Stomach (tissue), 8 donors: ENCODE measurements at regions not wholly inside any gene's neighbourhood (a gene's known extent, or its start where the extent isn't known, plus 50 kb on each side); places are given as distances from the start of the nearest gene placed in this dataset.

Experiments used
- DNase-seq, 2 donors: peaks; one replicate each; pipeline versions ENCODE4 v3.0.0 to v3.0.0-alpha.2; 2013 to 2019
- H3K27ac ChIP-seq, 5 donors: fragments of 200-600 bp in 4 of 5; sonication (generic) in 4 of 5; one replicate each; pipeline ENCODE4 v1.5.1; 2013 to 2019; ENCODE audit warnings: mild to moderate bottlenecking in 1 of 5, moderate library complexity in 1 of 5
- H3K27me3 ChIP-seq, 3 donors: fragments of 200-600 bp; sonication (generic); one replicate each; pipeline ENCODE4 v1.5.1; 2017 to 2019; ENCODE audit warnings: mixed run types in 1 of 3
- H3K36me3 ChIP-seq, 4 donors: fragments of 200-600 bp; sonication (generic); 1 replicate in 3 of 4; 2 replicates in 1 of 4; pipeline ENCODE4 v1.5.1; 2016 to 2019
- H3K4me1 ChIP-seq, 4 donors: fragments of 200-600 bp; sonication (generic); one replicate each; pipeline ENCODE4 v1.5.1; 2016 to 2019
- H3K4me3 ChIP-seq, 4 donors: fragments of 200-600 bp; sonication (generic) in 3 of 4; one replicate each; pipeline ENCODE4 v1.5.1; 2016 to 2019; ENCODE audit warnings: mild to moderate bottlenecking in 1 of 4
- H3K9me3 ChIP-seq, 4 donors: fragments of 200-600 bp; sonication (generic); one replicate each; pipeline ENCODE4 v1.5.1; 2016 to 2019
- EP300 ChIP-seq: sonication (generic); formaldehyde crosslinking; IDR thresholded peaks from one replicate; pipeline ENCODE4 v1.6.1; 2017; ENCODE audit warnings: antibody characterized with exemption
- POLR2A ChIP-seq, 4 donors: fragments of 450-650 bp; IDR thresholded peaks; one replicate each; pipeline ENCODE4 v1.6.1; 2016; ENCODE audit warnings: antibody characterized with exemption in 4 of 4, control low read depth in 2 of 4, mild to moderate bottlenecking in 1 of 4, moderate library complexity in 1 of 4
- POLR2AphosphoS5 ChIP-seq, 3 donors: sonication (generic); formaldehyde crosslinking; IDR thresholded peaks; one replicate each; pipeline ENCODE4 v1.6.1; 2016; ENCODE audit warnings: antibody characterized with exemption in 3 of 3
- WGBS, 5 donors: extraction: QIAGEN DNeasy Blood & Tissue Kit in 3 of 5; methylation state at CpG; one replicate each; pipeline versions ENCODE4 v1.1.5 to v1.1.7; 2013 to 2018; 5-methylcytosine and 5-hydroxymethylcytosine counted together
- intact Hi-C: fragments of 100-400 bp; cut with DNase I; formaldehyde crosslinking; loops from one replicate; pipeline ENCODE4 v1.15.1; 2023; ENCODE audit warnings: low total_unique reads
- TF ChIP-seq, protein P1 (sequence below), 7 experiments: fragments of 450-650 bp in 4 of 7; fragments of 200-600 bp in 3 of 7; sonication (generic) in 3 of 7; IDR thresholded peaks; one replicate each; pipeline ENCODE4 v1.5.1; 2016 to 2019; ENCODE audit warnings: antibody characterized with exemption in 7 of 7, control low read depth in 2 of 7, mild to moderate bottlenecking in 1 of 7
- donor health status: healthy with polysubstance abuse.
- donor health status: Bipolar disorder and iron deficiency.
- donor health status: healthy.

- Histone ChIP-seq H3K27me3 (no peaks in the 10 kb centered on the region), H3K4me3 (no peak overlapping the region), H3K27ac (no peak overlapping the region), H3K9me3 (no peaks in the 10 kb centered on the region), H3K36me3 (no peaks in the 10 kb centered on the region), H3K4me1 (no peaks in the 10 kb centered on the region)
- TF ChIP-seq POLR2A (IDR thresholded peaks at IDR 0.05) (no peak), POLR2AphosphoS5 (IDR thresholded peaks at IDR 0.05) (no peak)
- WGBS, 5 donors = 46 to 75% (median 67%) methylated on average over 5 of the region's 5 CpGs
- intact Hi-C loops = no loop called here
- DNase-seq = no peak
These were observed 227.4 kb upstream of the CXorf51B start for GRCh38 chrX:146581981-146582712.

- no peak overlapping the region for H3K27ac ChIP-seq
- intact Hi-C loops = no loop called here
- no peak overlapping the region for H3K4me3 ChIP-seq
- H3K27me3 ChIP-seq = no peaks in the 10 kb centered on the region
- no peak for DNase-seq
- WGBS, 5 donors = 19 to 49% (median 34%) methylated on average over 6 of the region's 6 CpGs
- TF ChIP-seq, protein P1, sequence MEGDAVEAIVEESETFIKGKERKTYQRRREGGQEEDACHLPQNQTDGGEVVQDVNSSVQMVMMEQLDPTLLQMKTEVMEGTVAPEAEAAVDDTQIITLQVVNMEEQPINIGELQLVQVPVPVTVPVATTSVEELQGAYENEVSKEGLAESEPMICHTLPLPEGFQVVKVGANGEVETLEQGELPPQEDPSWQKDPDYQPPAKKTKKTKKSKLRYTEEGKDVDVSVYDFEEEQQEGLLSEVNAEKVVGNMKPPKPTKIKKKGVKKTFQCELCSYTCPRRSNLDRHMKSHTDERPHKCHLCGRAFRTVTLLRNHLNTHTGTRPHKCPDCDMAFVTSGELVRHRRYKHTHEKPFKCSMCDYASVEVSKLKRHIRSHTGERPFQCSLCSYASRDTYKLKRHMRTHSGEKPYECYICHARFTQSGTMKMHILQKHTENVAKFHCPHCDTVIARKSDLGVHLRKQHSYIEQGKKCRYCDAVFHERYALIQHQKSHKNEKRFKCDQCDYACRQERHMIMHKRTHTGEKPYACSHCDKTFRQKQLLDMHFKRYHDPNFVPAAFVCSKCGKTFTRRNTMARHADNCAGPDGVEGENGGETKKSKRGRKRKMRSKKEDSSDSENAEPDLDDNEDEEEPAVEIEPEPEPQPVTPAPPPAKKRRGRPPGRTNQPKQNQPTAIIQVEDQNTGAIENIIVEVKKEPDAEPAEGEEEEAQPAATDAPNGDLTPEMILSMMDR (IDR thresholded peaks at IDR 0.05) = no peak
- no peak for TF ChIP-seq EP300
- no peak for TF ChIP-seq POLR2AphosphoS5 (IDR thresholded peaks at IDR 0.05)
- TF ChIP-seq POLR2A (IDR thresholded peaks at IDR 0.05) = no peak
- no peaks in the 10 kb centered on the region for H3K4me1 ChIP-seq
- H3K9me3 ChIP-seq = no peaks in the 10 kb centered on the region
- H3K36me3 ChIP-seq = no peaks in the 10 kb centered on the region
These were observed 207.3 kb upstream of the CXorf51B start for GRCh38 chrX:146602246-146602645.

GRCh38 chrX:146604196-146604595 lies 205.4 kb upstream of the CXorf51B start:
- WGBS, 5 donors = 71 to 97% (median 83%) methylated on average over 2 of the region's 2 CpGs
- Histone ChIP-seq H3K4me3 (no peak overlapping the region), H3K27ac (no peak overlapping the region), H3K9me3 (no peaks in the 10 kb centered on the region), H3K27me3 (no peaks in the 10 kb centered on the region), H3K4me1 (no peaks in the 10 kb centered on the region), H3K36me3 (no peaks in the 10 kb centered on the region)
- DNase-seq = no peak
- intact Hi-C loops = no loop called here
- TF ChIP-seq POLR2AphosphoS5 (IDR thresholded peaks at IDR 0.05) (no peak), EP300 (no peak), POLR2A (IDR thresholded peaks at IDR 0.05) (no peak)
- TF ChIP-seq, protein P1 (IDR thresholded peaks at IDR 0.05) = no peak

GRCh38 chrX:146614663-146615478 lies 194.7 kb upstream of the CXorf51B start:
- TF ChIP-seq, protein P1 (IDR thresholded peaks at IDR 0.05) = no peak
- no peak for TF ChIP-seq EP300
- no peak for TF ChIP-seq POLR2A (IDR thresholded peaks at IDR 0.05)
- no peak for TF ChIP-seq POLR2AphosphoS5 (IDR thresholded peaks at IDR 0.05)
- Histone ChIP-seq H3K27me3 (no peaks in the 10 kb centered on the region), H3K4me1 (no peaks in the 10 kb centered on the region), H3K36me3 (no peaks in the 10 kb centered on the region), H3K9me3 (peaks cover 0 to 2% (median 0%) of the 10 kb centered on the region in 4 donors), H3K4me3 (no peak overlapping the region), H3K27ac (no peak overlapping the region)
- peak in 1 of 2 donors; percentile 9 for DNase-seq
- 33 to 55% (median 43%) methylated on average over 17 of the region's 17 CpGs for WGBS, 5 donors
- intact Hi-C loops = no loop called here
